H1 (cell line): ENCODE measurements at regions not wholly inside any gene's neighbourhood (a gene's known extent, or its start where the extent isn't known, plus 50 kb on each side); places are given as distances from the start of the nearest gene placed in this dataset.

Source experiments
- EGR1 ChIP-seq: IDR thresholded peaks from 2 replicates; pipeline ENCODE4 v1.6.1; 2011; ENCODE audit warnings: low read depth, low read length, borderline replicate concordance
- JUND ChIP-seq: IDR thresholded peaks from 2 replicates; pipeline ENCODE4 v1.6.1; 2011; ENCODE audit warnings: mild to moderate bottlenecking, improper control_type of control experiment, low read length
- RXRA ChIP-seq: IDR thresholded peaks from 2 replicates; pipeline ENCODE4 v1.6.1; 2011; ENCODE audit warnings: low read depth, mild to moderate bottlenecking, low read length, moderate library complexity; ENCODE audit not compliant: insufficient read depth

- TF ChIP-seq JUND (no peak), RXRA (no peak), EGR1 (no peak)
These were observed 287.6 kb downstream of the KDM5D start (continued) for GRCh38 chrY:19456855-19457448.
